HG03135 (cell line): ENCODE measurements at regions not wholly inside any gene's neighbourhood (a gene's known extent, or its start where the extent isn't known, plus 50 kb on each side); places are given as distances from the start of the nearest gene placed in this dataset.

Source experiments
- ATAC-seq: cut with Tn5 transposase; IDR thresholded peaks from one replicate; pipeline ENCODE4 v1.9.1; 2021; ENCODE audit warnings: mild to moderate bottlenecking, moderate library complexity; ENCODE audit not compliant: unreplicated experiment

DNA sequence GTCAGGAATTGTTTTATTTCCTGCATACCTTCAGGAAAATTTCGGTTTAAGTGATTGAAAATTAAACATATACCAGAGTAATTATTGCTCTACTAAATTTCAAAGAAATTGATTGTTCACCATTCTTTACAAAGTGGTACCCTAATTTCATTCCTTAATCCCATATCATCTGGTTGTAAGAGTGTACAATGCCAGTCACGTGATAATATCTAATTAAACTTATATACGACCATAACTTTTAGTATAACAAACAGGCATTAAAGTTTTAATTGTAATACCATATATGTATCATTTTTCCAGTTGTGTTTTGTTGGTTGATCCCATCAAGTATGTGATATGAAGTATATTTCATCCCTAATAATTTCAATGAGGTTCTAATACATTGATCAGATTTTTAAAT is 74.8 kb upstream of the PLSCR5 start:
- no peak for ATAC-seq

DNA sequence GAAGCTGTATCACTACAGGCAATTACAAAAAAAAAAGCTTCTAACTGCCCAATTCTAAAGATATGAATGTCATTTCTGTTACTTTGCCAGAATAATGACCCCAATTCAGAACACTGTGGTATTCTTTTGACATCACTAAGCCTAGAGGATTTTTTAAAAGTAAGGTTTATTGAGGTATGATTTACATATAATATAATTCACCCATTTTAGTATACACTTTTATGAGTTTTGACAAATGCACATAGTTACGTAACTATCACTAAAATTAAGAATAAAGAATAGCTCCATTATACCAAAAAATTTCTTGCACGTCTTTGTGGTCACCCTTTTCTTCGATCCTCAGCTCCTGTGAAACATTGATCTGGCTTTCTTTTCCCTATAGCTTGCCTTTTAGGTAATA is 74.0 kb upstream of the PLSCR5 start:
- no peak for ATAC-seq

DNA sequence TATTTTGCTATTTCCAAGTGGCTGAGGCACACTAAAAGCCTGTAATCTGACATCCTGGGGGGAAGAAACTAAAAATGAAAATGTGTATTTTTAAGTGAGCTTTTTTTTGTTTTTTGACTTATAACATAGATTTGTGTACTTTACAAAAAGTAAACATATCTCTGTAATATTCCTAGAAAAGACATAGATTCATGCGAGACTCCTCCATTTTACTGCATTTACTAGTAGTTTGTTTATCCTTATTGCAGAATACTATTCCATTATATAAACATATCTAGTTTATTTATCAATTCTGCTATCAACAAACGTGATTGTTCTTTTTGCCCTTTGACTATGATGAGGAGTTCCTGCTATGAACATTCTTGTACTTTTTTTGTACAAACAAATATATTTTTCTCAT is 67.8 kb upstream of the PLSCR5 start:
- no peak for ATAC-seq

DNA sequence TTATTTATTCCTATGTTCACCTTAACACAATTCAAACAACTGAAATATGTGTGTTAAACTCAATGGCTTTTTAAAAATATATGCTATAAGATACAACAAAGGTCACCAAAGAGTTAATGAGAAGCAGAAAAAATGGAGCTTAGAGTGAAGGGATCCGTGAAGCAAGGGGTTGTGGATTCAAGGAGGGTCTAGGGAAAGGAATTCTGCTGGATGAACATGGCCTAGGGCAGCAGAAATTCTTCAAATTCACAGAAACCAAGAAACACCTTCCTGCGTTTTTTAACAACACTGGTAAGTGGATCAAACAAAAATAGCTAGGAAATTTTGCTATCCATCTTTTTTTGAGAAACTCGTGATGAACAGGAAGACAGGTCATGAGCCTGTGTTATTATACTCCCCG is 59.3 kb upstream of the PLSCR5 start:
- ATAC-seq = no peak

DNA sequence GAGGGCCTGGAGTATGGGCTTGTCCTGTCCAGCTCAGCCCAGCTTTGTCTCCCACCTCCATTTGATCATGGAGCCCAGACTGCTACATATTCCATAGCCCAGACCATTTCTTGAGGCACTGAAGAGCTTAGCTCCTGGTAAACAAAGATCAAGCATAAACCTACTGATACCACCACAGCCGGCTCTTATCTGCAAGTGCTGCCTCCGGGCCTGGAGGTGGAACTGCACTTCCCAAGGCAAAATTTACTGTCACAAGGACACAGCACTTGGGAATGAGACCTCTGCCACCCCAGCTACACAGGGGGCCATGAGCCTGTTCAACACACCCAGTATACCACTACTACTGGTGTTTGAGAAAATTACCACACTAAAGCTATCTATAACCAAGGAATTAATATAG is 53.7 kb upstream of the PLSCR5 start:
- no peak for ATAC-seq

DNA sequence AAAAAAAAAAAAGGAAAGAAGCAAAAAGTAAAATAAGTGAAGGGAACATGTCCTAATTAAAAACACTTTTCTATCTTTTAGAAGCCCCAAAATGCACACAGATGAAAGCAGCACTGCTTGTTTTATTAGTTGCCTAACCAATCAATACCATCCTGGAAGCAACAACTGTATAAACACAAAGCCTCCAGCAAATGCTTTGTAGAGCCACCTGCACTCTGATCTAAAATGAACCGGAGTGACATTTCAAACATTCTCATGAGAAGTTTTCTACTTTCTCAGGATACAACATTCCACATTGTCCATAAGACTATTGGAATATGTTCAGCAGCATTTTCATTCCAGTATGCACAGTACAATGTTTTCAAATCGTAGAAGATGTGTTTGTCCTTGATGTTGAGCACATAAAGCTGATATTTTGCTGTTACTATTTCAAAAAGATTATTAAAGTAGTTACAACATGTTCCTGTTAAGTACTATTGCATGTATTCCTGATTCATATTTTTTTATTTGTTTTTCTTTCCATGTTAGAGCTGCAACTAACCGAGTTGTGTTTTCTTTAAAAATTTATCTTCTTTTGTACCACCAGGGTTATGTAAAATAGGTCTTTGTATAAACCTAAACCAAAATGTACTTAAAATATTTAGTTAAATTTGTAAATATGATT is 50.3 kb upstream of the PLSCR5 start:
- no peak for ATAC-seq
